ENCODE measurements at regions not wholly inside any gene's neighbourhood (a gene's known extent, or its start where the extent isn't known, plus 50 kb on each side); places are given as distances from the start of the nearest gene placed in this dataset.

DNA sequence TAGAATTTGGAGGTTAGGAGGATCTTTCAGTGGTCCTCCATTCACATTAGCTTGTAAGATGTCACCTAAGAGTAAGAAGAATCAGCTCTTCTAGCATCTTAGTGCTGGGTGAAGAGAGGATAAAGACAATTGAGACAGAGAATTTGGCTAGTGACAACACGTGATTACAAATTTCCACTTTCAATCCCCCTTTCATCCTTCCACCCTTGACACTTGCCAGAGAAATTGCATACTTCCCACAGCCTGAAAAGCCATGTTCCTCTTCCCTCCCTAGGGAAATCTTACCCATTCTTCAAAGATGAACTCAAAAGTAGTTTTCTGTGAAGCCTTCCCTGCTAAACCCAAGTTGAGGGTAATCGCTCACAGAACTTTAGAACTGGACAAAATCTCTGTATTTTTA, 282.6 kb upstream of the PTGER4 start:
- TF ChIP-seq, protein P1, sequence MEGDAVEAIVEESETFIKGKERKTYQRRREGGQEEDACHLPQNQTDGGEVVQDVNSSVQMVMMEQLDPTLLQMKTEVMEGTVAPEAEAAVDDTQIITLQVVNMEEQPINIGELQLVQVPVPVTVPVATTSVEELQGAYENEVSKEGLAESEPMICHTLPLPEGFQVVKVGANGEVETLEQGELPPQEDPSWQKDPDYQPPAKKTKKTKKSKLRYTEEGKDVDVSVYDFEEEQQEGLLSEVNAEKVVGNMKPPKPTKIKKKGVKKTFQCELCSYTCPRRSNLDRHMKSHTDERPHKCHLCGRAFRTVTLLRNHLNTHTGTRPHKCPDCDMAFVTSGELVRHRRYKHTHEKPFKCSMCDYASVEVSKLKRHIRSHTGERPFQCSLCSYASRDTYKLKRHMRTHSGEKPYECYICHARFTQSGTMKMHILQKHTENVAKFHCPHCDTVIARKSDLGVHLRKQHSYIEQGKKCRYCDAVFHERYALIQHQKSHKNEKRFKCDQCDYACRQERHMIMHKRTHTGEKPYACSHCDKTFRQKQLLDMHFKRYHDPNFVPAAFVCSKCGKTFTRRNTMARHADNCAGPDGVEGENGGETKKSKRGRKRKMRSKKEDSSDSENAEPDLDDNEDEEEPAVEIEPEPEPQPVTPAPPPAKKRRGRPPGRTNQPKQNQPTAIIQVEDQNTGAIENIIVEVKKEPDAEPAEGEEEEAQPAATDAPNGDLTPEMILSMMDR (conservative IDR thresholded peaks at IDR 0.05; ENCODE audit: low read length), result no peak
- DNase-seq (ENCODE audit: low read depth), result no peak
- H3K4me3 ChIP-seq (ENCODE audit: low read length), result no peak overlapping the region

DNA sequence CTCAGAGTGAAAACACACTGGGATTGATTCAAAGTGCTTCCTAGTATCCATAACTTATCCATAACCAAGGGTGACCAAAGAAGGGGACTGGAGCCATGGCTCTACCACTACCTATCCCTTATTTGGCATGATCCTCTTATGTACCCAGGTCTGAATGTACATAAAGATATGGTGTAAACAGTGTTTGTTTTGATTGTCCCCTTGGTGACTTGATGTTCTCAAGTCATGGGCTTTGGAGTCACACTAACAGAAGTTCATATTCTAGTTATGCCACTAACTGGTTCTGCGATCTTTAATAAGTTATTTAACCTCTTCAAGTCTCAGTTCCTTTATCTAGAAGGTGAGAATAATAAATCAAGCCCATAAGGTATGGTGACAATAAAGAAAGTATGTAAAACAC, 283.4 kb upstream of the PTGER4 start:
- no peak for DNase-seq (ENCODE audit: low read depth)
- H3K4me3 ChIP-seq (ENCODE audit: low read length), result no peak overlapping the region
- TF ChIP-seq, protein P1 (conservative IDR thresholded peaks at IDR 0.05; ENCODE audit: low read length), result no peak

DNA sequence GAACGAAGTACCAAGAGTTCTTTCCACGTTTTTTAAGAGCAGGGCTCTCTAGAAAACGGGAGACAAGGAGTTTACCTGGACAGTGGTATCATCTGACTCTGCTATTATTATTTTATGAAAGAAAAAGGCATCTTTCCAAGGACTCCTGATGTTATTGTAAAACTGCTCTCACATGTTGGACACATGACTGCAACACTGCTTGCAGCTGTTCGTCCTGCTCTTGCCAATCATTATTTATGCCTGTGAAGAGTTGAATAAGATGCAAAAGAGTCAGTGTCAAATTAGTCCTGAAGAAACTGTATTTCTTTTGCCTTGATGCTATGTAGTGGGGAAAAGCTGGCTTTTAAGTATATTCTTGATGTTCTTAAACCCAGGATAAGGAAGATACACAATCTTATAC, 284.5 kb upstream of the PTGER4 start:
- no peak overlapping the region for H3K4me3 ChIP-seq (ENCODE audit: low read length)
- DNase-seq (ENCODE audit: low read depth), result no peak
- TF ChIP-seq, protein P1 (conservative IDR thresholded peaks at IDR 0.05; ENCODE audit: low read length), result no peak

DNA sequence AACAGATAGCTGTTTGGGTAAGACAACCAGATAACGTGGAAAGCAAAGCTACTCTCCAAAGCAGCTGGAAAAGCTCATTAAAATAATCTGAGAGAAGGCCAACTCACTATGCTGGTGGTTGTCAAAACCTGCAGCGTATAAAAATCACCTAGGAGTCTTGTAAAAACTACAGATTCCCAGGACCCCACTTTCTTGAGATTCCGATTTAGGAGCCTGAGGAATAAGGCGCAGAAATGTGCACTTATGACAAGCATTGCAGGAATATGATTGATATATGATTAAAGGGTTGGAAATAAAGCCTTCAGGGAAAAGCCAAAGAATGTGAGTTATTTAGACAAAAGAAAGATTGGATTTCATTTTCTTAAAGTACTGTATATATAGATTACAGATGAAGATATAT, 285.0 kb upstream of the PTGER4 start:
- no peak for DNase-seq (ENCODE audit: low read depth)
- no peak overlapping the region for H3K4me3 ChIP-seq (ENCODE audit: low read length)
- TF ChIP-seq, protein P1 (conservative IDR thresholded peaks at IDR 0.05; ENCODE audit: low read length), result no peak

DNA sequence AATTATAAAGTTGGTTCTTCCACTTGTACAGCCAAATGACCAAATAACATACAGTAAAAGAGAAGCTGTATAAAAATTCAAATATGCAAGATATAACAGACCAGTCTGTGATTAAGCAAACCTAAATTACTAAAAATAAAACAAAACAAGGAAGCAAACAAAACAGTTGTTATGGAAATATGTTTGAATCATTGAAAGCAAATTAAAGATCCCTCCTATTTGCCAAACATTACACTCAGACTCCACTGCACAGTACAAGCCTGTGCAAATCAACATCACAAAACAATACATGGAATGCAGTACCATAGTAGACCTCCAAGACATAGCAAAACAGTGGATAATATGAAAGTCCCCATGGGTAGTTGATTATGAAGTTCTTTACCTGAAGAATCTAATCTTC, 288.1 kb upstream of the PTGER4 start:
- DNase-seq (ENCODE audit: low read depth), result no peak
- TF ChIP-seq, protein P1 (conservative IDR thresholded peaks at IDR 0.05; ENCODE audit: low read length), result no peak
- H3K4me3 ChIP-seq (ENCODE audit: low read length), result no peak overlapping the region

DNA sequence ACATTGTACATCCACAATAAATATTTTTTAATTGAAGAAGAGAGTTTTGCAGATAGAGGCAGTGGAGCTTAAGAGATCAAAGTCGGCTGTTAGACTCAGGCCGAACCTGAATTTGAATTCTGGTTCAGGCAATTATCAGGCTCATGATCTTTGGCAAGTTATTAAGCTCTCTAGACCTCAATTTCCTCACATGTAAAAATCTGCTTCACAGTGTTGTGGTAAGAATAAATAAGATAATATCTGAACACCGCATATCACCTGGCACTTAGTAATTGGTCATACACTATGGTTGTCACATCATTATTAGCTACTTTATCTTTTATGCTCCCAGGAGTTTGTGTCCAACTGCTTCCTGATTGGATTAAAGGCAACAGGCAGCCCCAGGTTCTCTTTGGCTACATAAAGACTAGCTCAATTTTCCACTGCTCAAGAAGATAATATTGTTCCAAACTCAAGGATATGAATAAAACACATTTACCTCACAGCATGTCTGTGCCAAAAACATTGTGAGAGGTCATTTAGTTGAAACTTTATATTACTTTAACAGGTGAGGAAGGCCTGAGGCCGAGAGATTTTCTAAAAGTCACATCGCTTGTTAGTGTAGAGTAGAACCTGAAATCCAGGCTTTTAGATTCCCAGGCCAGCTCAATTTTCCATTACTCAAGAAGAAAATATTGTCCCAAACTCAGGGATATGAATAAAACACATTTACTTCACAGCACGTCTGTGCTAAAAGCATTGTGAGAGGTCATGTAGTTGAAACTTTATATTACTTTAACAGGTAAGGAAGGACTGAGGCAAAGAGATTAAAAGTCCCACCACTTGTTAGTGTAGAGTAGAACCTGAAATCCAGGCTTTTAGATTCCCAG, 289.2 kb upstream of the PTGER4 start:
- no peak overlapping the region for H3K4me3 ChIP-seq (ENCODE audit: low read length)
- no peak for DNase-seq (ENCODE audit: low read depth)
- TF ChIP-seq, protein P1 (conservative IDR thresholded peaks at IDR 0.05; ENCODE audit: low read length), result no peak

DNA sequence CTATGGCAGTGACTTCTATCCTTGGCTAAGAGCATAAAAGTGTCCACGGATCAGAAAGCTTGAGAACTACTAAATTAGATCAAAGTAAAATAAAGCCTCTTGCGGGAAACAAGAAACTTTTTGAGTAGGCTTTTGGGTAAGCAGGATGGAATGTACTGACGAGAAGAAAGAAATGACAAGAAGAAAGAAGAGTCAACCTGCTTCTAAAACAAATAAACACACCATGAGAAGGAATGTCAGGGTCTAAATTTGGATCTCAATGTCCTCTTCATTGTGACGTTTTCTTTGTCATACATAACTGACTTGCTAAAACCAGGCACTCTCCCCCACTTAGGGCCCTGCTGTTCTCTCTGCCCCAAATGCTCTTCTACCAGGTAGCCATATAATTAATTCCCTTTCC, 290.1 kb upstream of the PTGER4 start:
- no peak for DNase-seq (ENCODE audit: low read depth)
- TF ChIP-seq, protein P1 (conservative IDR thresholded peaks at IDR 0.05; ENCODE audit: low read length), result no peak
- no peak overlapping the region for H3K4me3 ChIP-seq (ENCODE audit: low read length)
